Upper lobe of left lung (tissue), 4 donors: ENCODE measurements at regions not wholly inside any gene's neighbourhood (a gene's known extent, or its start where the extent isn't known, plus 50 kb on each side); places are given as distances from the start of the nearest gene placed in this dataset.

Experiments used
- CTCF ChIP-seq, 6 experiments: fragments of 450-650 bp in 4 of 6; fragments of 200-600 bp in 2 of 6; sonication (generic) in 2 of 6; IDR thresholded peaks; one replicate each; pipeline ENCODE4 v1.5.1; 2016 to 2019; ENCODE audit warnings: antibody characterized with exemption in 6 of 6
- POLR2AphosphoS5 ChIP-seq, 2 donors: sonication (generic); formaldehyde crosslinking; IDR thresholded peaks; one replicate each; pipeline ENCODE4 v1.5.1; 2017; ENCODE audit warnings: antibody characterized with exemption in 2 of 2

- TF ChIP-seq CTCF (IDR thresholded peaks at IDR 0.05) (no peak), POLR2AphosphoS5 (IDR thresholded peaks at IDR 0.05) (no peak)
Observed at GRCh38 chr3:182234881-182235280, 523.2 kb downstream of the SOX2 start.
